NB4 (cell line): ENCODE measurements at regions not wholly inside any gene's neighbourhood (a gene's known extent, or its start where the extent isn't known, plus 50 kb on each side); places are given as distances from the start of the nearest gene placed in this dataset.

ENCODE experiments used
- DNase-seq: peaks from one replicate; pipeline ENCODE4 v3.0.0; 2010; ENCODE audit warnings: low read depth
- H3K4me3 ChIP-seq: one replicate; pipeline ENCODE4 v1.5.1; 2011; ENCODE audit warnings: mild to moderate bottlenecking, low read depth, low read length, moderate library complexity
- MYC ChIP-seq: IDR thresholded peaks from 2 replicates; pipeline ENCODE4 v1.6.1; 2011; ENCODE audit warnings: low read depth, low read length
- POLR2A ChIP-seq: IDR thresholded peaks from 2 replicates; pipeline ENCODE4 v1.6.1; 2011; ENCODE audit warnings: mild to moderate bottlenecking; ENCODE audit not compliant: insufficient read length; ENCODE audit errors: extremely low read depth
- TF ChIP-seq, protein P1 (sequence below): IDR thresholded peaks from 2 replicates; pipeline ENCODE4 v1.6.1; 2011; ENCODE audit warnings: low read depth, low read length
- TF ChIP-seq, protein P2 (sequence below): IDR thresholded peaks from one replicate; pipeline ENCODE4 v1.5.1; 2012; ENCODE audit warnings: low read depth, low read length

DNA sequence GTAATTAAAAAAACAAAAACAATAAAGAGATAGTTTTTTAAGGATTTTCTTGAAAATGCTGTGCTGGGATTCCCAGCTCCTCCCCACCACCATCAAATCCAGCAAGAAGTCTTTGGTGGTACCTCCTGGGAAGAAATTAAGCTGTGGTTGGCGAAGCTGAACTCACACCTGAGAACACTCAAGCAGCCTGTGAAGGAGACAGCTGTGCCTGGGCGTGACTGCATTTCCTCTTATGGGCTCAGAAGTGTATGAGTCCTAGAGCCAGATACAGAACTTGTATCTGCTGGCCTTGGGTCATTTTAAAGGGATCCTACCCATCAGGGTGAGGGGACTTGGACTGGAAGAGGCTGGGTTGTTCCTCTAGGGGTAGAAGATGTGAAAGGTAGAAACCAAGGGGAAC is 561.2 kb upstream of the SGCD start:
- TF ChIP-seq, protein P1, sequence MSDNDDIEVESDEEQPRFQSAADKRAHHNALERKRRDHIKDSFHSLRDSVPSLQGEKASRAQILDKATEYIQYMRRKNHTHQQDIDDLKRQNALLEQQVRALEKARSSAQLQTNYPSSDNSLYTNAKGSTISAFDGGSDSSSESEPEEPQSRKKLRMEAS = no peak
- TF ChIP-seq POLR2A (no peak), MYC (no peak)
- TF ChIP-seq, protein P2, sequence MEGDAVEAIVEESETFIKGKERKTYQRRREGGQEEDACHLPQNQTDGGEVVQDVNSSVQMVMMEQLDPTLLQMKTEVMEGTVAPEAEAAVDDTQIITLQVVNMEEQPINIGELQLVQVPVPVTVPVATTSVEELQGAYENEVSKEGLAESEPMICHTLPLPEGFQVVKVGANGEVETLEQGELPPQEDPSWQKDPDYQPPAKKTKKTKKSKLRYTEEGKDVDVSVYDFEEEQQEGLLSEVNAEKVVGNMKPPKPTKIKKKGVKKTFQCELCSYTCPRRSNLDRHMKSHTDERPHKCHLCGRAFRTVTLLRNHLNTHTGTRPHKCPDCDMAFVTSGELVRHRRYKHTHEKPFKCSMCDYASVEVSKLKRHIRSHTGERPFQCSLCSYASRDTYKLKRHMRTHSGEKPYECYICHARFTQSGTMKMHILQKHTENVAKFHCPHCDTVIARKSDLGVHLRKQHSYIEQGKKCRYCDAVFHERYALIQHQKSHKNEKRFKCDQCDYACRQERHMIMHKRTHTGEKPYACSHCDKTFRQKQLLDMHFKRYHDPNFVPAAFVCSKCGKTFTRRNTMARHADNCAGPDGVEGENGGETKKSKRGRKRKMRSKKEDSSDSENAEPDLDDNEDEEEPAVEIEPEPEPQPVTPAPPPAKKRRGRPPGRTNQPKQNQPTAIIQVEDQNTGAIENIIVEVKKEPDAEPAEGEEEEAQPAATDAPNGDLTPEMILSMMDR = no peak
- no peak for DNase-seq
- no peak overlapping the region for H3K4me3 ChIP-seq

- no peak overlapping the region for H3K4me3 ChIP-seq
- TF ChIP-seq, protein P1 = no peak
- TF ChIP-seq, protein P2 = no peak
- TF ChIP-seq POLR2A = no peak
- TF ChIP-seq MYC = no peak
- DNase-seq = no peak
Observed at GRCh38 chr5:155767470-155767869, 559.5 kb upstream of the SGCD start.

- DNase-seq = no peak
- TF ChIP-seq POLR2A (no peak), MYC (no peak)
- TF ChIP-seq, protein P2 = no peak
- TF ChIP-seq, protein P1 = no peak
- H3K4me3 ChIP-seq = no peak overlapping the region
Observed at GRCh38 chr5:155768332-155768731, 558.6 kb upstream of the SGCD start.

- no peak overlapping the region for H3K4me3 ChIP-seq
- TF ChIP-seq, protein P1 = no peak
- TF ChIP-seq MYC (no peak), POLR2A (no peak)
- TF ChIP-seq, protein P2 = no peak
- no peak for DNase-seq
Observed at GRCh38 chr5:155772009-155772662, 554.8 kb upstream of the SGCD start.

GRCh38 chr5:155773680-155774079 is 553.3 kb upstream of the SGCD start:
- no peak overlapping the region for H3K4me3 ChIP-seq
- no peak for DNase-seq
- no peak for TF ChIP-seq MYC
- no peak for TF ChIP-seq POLR2A
- TF ChIP-seq, protein P2 = no peak
- TF ChIP-seq, protein P1 = no peak
